Suprapubic skin (tissue), 4 donors: ENCODE measurements at regions not wholly inside any gene's neighbourhood (a gene's known extent, or its start where the extent isn't known, plus 50 kb on each side); places are given as distances from the start of the nearest gene placed in this dataset.

Source experiments
- DNase-seq, 2 donors: peaks; one replicate each; pipeline ENCODE4 v3.0.0-alpha.2; 2019; ENCODE audit warnings: low spot score in 2 of 2
- H3K27ac ChIP-seq: fragments of 200-600 bp; sonication (generic); one replicate; pipeline ENCODE4 v1.5.1; 2019
- H3K27me3 ChIP-seq: fragments of 200-600 bp; sonication (generic); one replicate; pipeline ENCODE4 v1.5.1; 2019
- H3K36me3 ChIP-seq: fragments of 200-600 bp; sonication (generic); one replicate; pipeline ENCODE4 v1.5.1; 2019
- H3K4me1 ChIP-seq: fragments of 200-600 bp; sonication (generic); one replicate; pipeline ENCODE4 v1.5.1; 2019
- H3K4me3 ChIP-seq: fragments of 200-600 bp; sonication (generic); one replicate; pipeline ENCODE4 v1.5.1; 2019; ENCODE audit warnings: mild to moderate bottlenecking
- H3K9me3 ChIP-seq: fragments of 200-600 bp; sonication (generic); one replicate; pipeline ENCODE4 v1.5.1; 2019
- EP300 ChIP-seq: sonication (generic); formaldehyde crosslinking; IDR thresholded peaks from one replicate; pipeline ENCODE4 v1.6.1; 2017; ENCODE audit warnings: antibody characterized with exemption
- POLR2A ChIP-seq, 2 donors: fragments of 450-650 bp; IDR thresholded peaks; one replicate each; pipeline ENCODE4 v1.6.1; 2017; ENCODE audit warnings: antibody characterized with exemption in 2 of 2, mild to moderate bottlenecking in 2 of 2, moderate library complexity in 2 of 2
- POLR2AphosphoS5 ChIP-seq, 3 donors: sonication (generic); formaldehyde crosslinking; IDR thresholded peaks; one replicate each; pipeline ENCODE4 v1.6.1; 2017; ENCODE audit warnings: antibody characterized with exemption in 3 of 3
- WGBS: methylation state at CpG from one replicate; pipeline ENCODE4 v1.1.5; 2018; 5-methylcytosine and 5-hydroxymethylcytosine counted together
- TF ChIP-seq, protein P1 (sequence below), 2 donors: fragments of 200-600 bp in 1 of 2; fragments of 450-650 bp in 1 of 2; sonication (generic) in 1 of 2; IDR thresholded peaks; one replicate each; pipeline ENCODE4 v1.5.1; 2016 to 2019; ENCODE audit warnings: antibody characterized with exemption in 2 of 2, mild to moderate bottlenecking in 1 of 2, moderate library complexity in 1 of 2

DNA sequence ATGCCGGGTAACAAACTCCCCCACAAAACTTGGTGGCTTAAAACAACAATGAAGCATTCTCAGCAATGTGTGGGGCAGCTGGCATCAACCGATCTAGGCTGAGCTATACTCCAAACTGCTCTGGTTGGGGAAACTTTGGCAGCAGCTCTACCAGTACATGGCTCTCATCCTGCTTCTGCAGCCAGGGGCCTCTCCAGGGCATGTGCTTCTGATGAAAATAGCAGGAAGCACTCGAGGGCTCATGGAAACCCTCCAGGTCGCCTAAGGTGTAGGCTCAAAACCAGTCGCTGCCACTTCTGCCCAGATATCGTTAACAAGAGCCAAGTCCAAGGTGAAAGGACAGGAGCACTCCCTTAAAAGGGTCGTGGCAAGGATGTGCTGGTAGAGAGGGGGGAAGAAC is 134.1 kb downstream of the TEX36 start:
- H3K36me3 ChIP-seq, result no peaks in the 10 kb centered on the region
- H3K4me1 ChIP-seq, result peaks cover 1% of the 10 kb centered on the region
- TF ChIP-seq POLR2A (IDR thresholded peaks at IDR 0.05), result no peak
- TF ChIP-seq POLR2AphosphoS5 (IDR thresholded peaks at IDR 0.05), result no peak
- TF ChIP-seq EP300, result no peak
- TF ChIP-seq, protein P1, sequence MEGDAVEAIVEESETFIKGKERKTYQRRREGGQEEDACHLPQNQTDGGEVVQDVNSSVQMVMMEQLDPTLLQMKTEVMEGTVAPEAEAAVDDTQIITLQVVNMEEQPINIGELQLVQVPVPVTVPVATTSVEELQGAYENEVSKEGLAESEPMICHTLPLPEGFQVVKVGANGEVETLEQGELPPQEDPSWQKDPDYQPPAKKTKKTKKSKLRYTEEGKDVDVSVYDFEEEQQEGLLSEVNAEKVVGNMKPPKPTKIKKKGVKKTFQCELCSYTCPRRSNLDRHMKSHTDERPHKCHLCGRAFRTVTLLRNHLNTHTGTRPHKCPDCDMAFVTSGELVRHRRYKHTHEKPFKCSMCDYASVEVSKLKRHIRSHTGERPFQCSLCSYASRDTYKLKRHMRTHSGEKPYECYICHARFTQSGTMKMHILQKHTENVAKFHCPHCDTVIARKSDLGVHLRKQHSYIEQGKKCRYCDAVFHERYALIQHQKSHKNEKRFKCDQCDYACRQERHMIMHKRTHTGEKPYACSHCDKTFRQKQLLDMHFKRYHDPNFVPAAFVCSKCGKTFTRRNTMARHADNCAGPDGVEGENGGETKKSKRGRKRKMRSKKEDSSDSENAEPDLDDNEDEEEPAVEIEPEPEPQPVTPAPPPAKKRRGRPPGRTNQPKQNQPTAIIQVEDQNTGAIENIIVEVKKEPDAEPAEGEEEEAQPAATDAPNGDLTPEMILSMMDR (IDR thresholded peaks at IDR 0.05), result no peak
- peaks cover 3% of the 10 kb centered on the region for H3K27me3 ChIP-seq
- no peak overlapping the region for H3K27ac ChIP-seq
- WGBS, result 78% methylated on average over 7 of the region's 7 CpGs
- no peak for DNase-seq
- no peak overlapping the region for H3K4me3 ChIP-seq
- H3K9me3 ChIP-seq, result no peaks in the 10 kb centered on the region

DNA sequence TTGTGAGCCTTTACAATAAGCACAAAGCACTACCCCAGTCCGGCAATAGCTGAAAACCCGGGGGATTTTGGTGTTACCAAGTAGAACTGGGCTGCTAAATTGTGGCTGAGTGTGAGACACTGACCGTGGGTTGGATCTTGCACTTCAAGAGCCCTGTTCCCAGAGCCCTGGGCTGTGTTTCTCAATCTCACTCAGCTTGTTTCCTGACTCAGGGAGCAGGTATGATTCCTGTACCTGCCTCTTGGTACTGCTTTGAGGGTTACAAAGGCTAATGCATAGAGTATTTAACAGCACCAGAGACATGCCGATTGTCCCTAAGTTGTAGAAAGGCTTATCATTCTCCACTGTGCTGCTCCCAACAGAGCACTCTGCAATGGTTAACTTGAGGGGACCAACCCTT is 134.6 kb downstream of the TEX36 start:
- no peak for TF ChIP-seq POLR2A (IDR thresholded peaks at IDR 0.05)
- TF ChIP-seq, protein P1 (IDR thresholded peaks at IDR 0.05), result no peak
- no peak for TF ChIP-seq EP300
- TF ChIP-seq POLR2AphosphoS5 (IDR thresholded peaks at IDR 0.05), result no peak
- no peaks in the 10 kb centered on the region for H3K36me3 ChIP-seq
- no peak overlapping the region for H3K27ac ChIP-seq
- 91% methylated on average over 3 of the region's 4 CpGs for WGBS
- H3K4me3 ChIP-seq, result no peak overlapping the region
- H3K27me3 ChIP-seq, result peaks cover 3% of the 10 kb centered on the region
- H3K4me1 ChIP-seq, result peaks cover 5% of the 10 kb centered on the region
- DNase-seq, result no peak
- no peaks in the 10 kb centered on the region for H3K9me3 ChIP-seq

DNA sequence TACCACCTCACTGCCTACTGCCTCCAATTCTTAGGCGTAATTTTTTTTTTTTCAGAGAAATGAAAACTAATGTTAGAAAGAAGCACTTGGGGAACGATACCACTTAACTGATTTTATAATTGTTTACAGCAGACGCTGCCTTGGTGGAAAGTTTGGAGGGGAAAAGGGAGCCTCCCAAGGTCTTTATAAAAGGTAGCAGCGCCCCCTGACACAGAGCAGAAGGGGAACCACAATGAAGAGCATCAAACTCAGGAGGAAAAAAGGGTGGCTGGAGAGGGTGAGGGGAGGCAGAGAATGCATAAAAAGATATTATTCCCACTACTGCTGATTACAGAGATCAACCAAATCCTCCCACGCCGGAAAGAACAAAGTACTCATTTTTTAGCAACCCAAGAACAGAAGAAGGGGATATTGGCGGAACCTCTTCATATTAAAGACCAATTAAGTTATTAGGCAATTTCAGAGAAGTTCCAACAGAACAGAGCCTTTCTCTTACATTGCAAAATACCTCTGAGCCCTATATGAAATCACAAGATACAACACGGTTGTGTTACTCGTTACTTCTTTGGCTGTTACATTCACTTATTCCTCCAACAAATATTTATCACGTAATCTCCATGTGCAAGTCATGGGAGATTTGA is 135.8 kb downstream of the TEX36 start:
- WGBS, result 67% methylated on average over 10 of the region's 10 CpGs

DNA sequence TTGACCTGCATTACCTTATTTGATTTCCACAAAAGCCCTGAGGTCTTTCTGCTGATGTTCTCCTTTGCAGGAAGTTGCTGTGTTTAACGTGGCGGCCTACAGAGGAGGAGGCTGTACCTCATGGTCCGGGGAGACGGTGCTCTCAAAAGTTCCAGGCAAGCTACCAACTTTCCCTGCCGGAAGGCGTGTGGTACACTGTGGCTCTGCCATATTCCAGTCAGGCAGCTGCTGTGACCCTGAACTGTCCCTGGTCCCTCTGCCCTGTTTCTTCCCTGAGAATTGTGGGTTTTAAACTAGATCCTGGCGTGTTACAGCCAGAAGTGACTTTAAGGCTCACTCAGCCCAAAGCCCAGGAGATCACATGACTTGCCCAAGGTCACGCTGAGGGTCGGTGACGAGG is 139.2 kb downstream of the TEX36 start:
- DNase-seq, result no peak

More for the DNA sequence above, 135.8 kb downstream of the TEX36 start:
- H3K9me3 ChIP-seq, result no peaks in the 10 kb centered on the region
- DNase-seq, result no peak
- no peak overlapping the region for H3K27ac ChIP-seq
- TF ChIP-seq POLR2A (IDR thresholded peaks at IDR 0.05) (no peak), EP300 (no peak), POLR2AphosphoS5 (IDR thresholded peaks at IDR 0.05) (no peak)
- TF ChIP-seq, protein P1 (IDR thresholded peaks at IDR 0.05), result no peak
- H3K4me1 ChIP-seq, result peaks cover 5% of the 10 kb centered on the region
- no peaks in the 10 kb centered on the region for H3K36me3 ChIP-seq
- H3K27me3 ChIP-seq, result peaks cover 3% of the 10 kb centered on the region
- H3K4me3 ChIP-seq, result no peak overlapping the region

More for the DNA sequence above, 139.2 kb downstream of the TEX36 start:
- Histone ChIP-seq H3K9me3 (no peaks in the 10 kb centered on the region), H3K27ac (no peak overlapping the region), H3K4me3 (no peak overlapping the region), H3K27me3 (peaks cover 6% of the 10 kb centered on the region), H3K36me3 (no peaks in the 10 kb centered on the region), H3K4me1 (peaks cover 9% of the 10 kb centered on the region)
- TF ChIP-seq EP300 (no peak), POLR2A (IDR thresholded peaks at IDR 0.05) (no peak), POLR2AphosphoS5 (IDR thresholded peaks at IDR 0.05) (no peak)
- TF ChIP-seq, protein P1 (IDR thresholded peaks at IDR 0.05), result no peak
- 55% methylated on average over 8 of the region's 10 CpGs for WGBS
